Left lung (tissue), 4 donors: ENCODE measurements at regions not wholly inside any gene's neighbourhood (a gene's known extent, or its start where the extent isn't known, plus 50 kb on each side); places are given as distances from the start of the nearest gene placed in this dataset.
A peak's percentile ranks its signal among the peaks of the same experiment; 100 is the strongest.
"Not testable (repeated sequence)": the region's sequence is repeated elsewhere in the genome, so short reads cannot be mapped to it uniquely, and the experiment has no call there.

ENCODE experiments used
- ATAC-seq: fragments of 200-7000 bp; cut with Tn5 transposase; one replicate; pipeline ENCODE4 v1.9.1; 2020; ENCODE audit warnings: moderate library complexity
- DNase-seq, 4 donors: peaks; one replicate each; pipeline ENCODE4 v3.0.0-alpha.2; 2013 to 2020
- H3K27ac ChIP-seq, 2 donors: fragments of 200-600 bp; sonication (generic) in 1 of 2; one replicate each; pipeline versions ENCODE4 v1.5.0 to v1.8.0; 2020 to 2021
- H3K27me3 ChIP-seq, 2 donors: fragments of 200-600 bp; sonication (generic) in 1 of 2; one replicate each; pipeline versions ENCODE4 v1.5.0 to v1.8.0; 2020 to 2021
- H3K36me3 ChIP-seq, 2 donors: fragments of 200-600 bp; sonication (generic) in 1 of 2; one replicate each; pipeline versions ENCODE4 v1.5.0 to v1.8.0; 2020 to 2021
- H3K4me1 ChIP-seq, 2 donors: fragments of 200-600 bp; one replicate each; pipeline ENCODE4 v1.8.0; 2021
- H3K4me3 ChIP-seq, 2 donors: fragments of 200-600 bp; sonication (generic) in 1 of 2; one replicate each; pipeline versions ENCODE4 v1.5.0 to v1.8.0; 2020 to 2021; ENCODE audit warnings: mild to moderate bottlenecking in 1 of 2
- H3K9me3 ChIP-seq, 2 donors: fragments of 200-600 bp; sonication (generic) in 1 of 2; one replicate each; pipeline versions ENCODE4 v1.5.0 to v1.8.0; 2020 to 2021
- intact Hi-C, 2 donors: fragments of 100-400 bp; cut with DNase I; formaldehyde crosslinking; loops; one replicate each; pipeline versions ENCODE4 v1.11.2 to v1.14.2; 2022
- TF ChIP-seq, protein P1 (sequence below), 2 donors: fragments of 200-600 bp; sonication (generic) in 1 of 2; IDR thresholded peaks; one replicate each; pipeline versions ENCODE4 v1.5.0 to v1.8.0; 2021; ENCODE audit warnings: antibody characterized with exemption in 2 of 2
- donor health status: DM: no; HTN: yes; CAD: no.
- donor health status: DM: no; HTN: no; CAD: no.

DNA sequence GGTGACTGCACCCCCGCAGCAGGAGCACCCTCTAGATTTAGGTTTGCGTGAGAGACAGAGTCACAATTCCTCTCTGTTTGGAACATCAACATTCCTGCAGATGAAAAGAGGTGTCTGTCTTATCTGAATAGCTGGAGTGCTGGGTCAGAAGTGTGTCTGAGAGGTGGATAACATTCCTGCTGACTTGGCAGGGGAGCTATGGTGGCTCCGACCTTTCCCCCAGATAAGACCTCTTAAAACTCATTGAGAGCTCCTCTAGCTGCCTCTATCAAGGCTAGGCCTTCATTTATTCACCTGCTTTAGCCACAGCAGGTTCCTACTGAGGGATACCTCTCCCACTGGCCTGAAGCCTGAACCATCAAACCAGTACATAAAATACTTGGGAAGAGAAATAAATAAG lies 615.5 kb downstream of the LRRC70 start:
- TF ChIP-seq, protein P1, sequence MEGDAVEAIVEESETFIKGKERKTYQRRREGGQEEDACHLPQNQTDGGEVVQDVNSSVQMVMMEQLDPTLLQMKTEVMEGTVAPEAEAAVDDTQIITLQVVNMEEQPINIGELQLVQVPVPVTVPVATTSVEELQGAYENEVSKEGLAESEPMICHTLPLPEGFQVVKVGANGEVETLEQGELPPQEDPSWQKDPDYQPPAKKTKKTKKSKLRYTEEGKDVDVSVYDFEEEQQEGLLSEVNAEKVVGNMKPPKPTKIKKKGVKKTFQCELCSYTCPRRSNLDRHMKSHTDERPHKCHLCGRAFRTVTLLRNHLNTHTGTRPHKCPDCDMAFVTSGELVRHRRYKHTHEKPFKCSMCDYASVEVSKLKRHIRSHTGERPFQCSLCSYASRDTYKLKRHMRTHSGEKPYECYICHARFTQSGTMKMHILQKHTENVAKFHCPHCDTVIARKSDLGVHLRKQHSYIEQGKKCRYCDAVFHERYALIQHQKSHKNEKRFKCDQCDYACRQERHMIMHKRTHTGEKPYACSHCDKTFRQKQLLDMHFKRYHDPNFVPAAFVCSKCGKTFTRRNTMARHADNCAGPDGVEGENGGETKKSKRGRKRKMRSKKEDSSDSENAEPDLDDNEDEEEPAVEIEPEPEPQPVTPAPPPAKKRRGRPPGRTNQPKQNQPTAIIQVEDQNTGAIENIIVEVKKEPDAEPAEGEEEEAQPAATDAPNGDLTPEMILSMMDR (IDR thresholded peaks at IDR 0.05): no peak
- ATAC-seq: peak; percentile 81
- intact Hi-C loops: no loop called here
- no peak for DNase-seq
- Histone ChIP-seq H3K27me3 (no peaks in the 10 kb centered on the region), H3K9me3 (peaks cover 0 to 4% of the 10 kb centered on the region in 2 donors), H3K36me3 (no peaks in the 10 kb centered on the region), H3K4me1 (no peaks in the 10 kb centered on the region), H3K27ac (no peak overlapping the region), H3K4me3 (no peak overlapping the region)

DNA sequence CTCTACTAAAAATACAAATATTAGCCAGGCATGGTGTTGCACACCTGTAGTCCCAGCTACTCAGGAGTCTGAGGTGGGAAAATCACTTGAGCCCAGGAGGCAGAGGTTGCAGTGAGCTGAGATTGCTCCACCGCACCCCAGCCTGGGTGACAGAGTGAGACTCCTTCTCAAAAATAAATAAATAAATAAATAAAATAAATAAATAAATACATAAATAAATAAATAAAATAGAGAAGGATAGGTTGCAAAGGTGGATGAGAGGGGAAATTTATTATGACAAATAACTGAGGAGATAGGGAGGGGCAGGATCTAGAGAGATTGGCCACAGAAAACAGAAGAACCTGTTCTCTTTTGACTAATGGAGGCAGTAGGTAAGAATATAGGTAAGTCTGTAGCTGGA lies 601.6 kb downstream of the LRRC70 start:
- H3K4me3 ChIP-seq, DNase-seq, H3K36me3 ChIP-seq, H3K4me1 ChIP-seq, H3K27me3 ChIP-seq, H3K27ac ChIP-seq, intact Hi-C loops, ATAC-seq, H3K9me3 ChIP-seq: not testable (repeated sequence)

DNA sequence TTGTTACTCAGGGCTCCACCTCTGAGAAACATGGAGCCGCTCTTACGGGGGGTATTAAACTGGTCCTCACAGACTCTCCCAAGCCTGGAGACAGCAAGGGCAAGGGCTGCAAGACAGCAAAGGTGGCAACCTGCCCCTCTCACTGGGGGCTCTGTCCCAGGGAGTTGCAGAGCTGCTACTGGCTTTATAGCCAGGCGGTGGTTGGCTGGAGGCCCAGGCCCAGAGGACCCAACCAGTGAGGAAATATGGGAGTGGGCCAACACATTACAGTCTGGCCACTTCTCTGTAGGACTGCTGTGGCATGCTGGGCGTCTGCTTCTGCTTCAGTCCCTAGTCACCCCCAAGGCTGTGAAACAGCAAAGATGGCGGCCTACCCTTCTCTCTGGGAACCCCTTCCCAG lies 597.2 kb downstream of the LRRC70 start:
- Histone ChIP-seq H3K4me1 (no peaks in the 10 kb centered on the region), H3K27ac (no peak overlapping the region), H3K9me3 (no peaks in the 10 kb centered on the region), H3K4me3 (no peak overlapping the region), H3K27me3 (no peaks in the 10 kb centered on the region), H3K36me3 (no peaks in the 10 kb centered on the region)
- DNase-seq: no peak
- intact Hi-C loops: no loop called here
- TF ChIP-seq, protein P1 (IDR thresholded peaks at IDR 0.05): no peak
- no peak for ATAC-seq

DNA sequence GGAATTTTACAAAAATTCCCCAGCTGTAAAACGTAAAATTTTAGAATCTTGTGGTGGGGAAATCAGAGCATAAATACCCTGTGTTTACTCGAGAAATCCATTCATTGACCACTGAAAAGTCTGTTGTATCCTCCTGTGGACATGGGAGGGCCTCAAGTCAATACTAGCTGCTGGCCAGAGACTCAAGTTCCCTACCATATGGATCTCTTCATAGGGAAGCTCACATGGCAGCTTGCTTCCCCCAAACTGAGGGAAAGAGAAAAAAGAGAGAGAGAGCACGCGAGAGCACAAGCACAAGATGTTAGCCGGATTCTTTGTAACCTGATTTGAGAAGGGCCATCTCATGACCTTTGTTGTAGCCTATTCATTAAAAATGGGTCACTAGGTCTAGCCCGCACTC lies 591.9 kb downstream of the LRRC70 start:
- DNase-seq (peak in 1 of 4 donors; percentile 17), ATAC-seq (no peak)
- TF ChIP-seq, protein P1 (IDR thresholded peaks at IDR 0.05): no peak
- H3K4me1 ChIP-seq: no peaks in the 10 kb centered on the region
- H3K4me3 ChIP-seq: no peak overlapping the region
- no peaks in the 10 kb centered on the region for H3K27me3 ChIP-seq
- H3K9me3 ChIP-seq: no peaks in the 10 kb centered on the region
- intact Hi-C loops: no loop called here
- no peaks in the 10 kb centered on the region for H3K36me3 ChIP-seq
- H3K27ac ChIP-seq: no peak overlapping the region

DNA sequence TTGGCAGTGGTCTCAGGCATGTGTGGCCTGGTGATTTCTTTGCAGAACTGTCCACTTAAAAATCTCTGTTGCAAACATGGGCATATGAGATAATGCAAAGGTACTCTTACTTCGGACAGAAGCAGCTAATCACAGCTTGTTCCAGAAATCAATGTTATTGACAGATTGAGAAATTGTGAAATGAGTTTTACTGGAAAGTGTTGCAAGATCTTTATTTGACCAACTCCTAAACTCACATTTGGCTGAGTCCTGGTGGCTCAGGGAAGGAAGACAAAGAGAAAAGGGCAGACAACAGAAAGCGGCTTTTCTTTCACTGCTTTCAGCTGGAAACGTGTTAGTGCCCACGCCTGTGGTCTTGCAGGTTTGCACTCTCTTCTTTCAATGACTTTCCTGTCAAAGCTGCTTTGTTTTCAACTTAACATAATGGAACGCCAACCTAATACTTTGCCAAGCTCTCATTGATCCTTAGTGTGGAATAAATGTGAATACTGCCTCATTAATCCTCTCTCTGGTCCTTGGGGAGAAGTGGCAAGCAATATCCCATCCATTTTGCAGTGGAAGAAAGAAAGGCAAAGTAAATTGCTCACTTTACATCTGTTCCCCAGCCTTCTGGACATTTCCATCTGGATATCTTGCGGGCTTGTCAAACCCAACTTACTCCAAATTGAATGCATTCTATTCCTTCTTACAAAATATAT lies 586.4 kb downstream of the LRRC70 start:
- TF ChIP-seq, protein P1 (IDR thresholded peaks at IDR 0.05): no peak
- Histone ChIP-seq H3K9me3 (no peaks in the 10 kb centered on the region), H3K36me3 (no peaks in the 10 kb centered on the region), H3K27ac (no peak overlapping the region), H3K4me3 (no peak overlapping the region), H3K27me3 (no peaks in the 10 kb centered on the region), H3K4me1 (no peaks in the 10 kb centered on the region)
- ATAC-seq: no peak
- intact Hi-C loops: no loop called here
- DNase-seq: no peak

DNA sequence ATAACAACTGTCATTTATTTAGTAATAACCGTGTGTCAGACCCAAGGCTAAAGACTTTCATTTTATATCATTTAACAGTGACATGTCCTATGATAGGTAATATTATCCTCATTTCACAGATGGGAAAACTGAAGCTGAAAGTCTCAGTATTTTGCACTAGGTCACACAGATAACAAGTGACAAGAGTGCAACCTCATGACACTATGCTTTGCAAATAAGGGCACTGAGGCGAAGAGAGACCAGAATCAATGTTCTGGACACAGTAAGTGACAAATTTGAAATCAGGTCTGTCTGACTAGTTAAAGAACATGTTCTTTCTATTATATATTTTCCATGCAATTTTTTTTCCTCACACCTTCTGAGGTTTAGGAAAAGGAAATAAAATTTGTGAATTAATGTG lies 585.7 kb downstream of the LRRC70 start:
- ATAC-seq: no peak
- no peak for DNase-seq
- H3K4me3 ChIP-seq: no peak overlapping the region
- no peaks in the 10 kb centered on the region for H3K27me3 ChIP-seq
- TF ChIP-seq, protein P1 (IDR thresholded peaks at IDR 0.05): no peak
- H3K4me1 ChIP-seq: no peaks in the 10 kb centered on the region
- H3K27ac ChIP-seq: no peak overlapping the region
- intact Hi-C loops: no loop called here
- no peaks in the 10 kb centered on the region for H3K36me3 ChIP-seq
- no peaks in the 10 kb centered on the region for H3K9me3 ChIP-seq
